G401.6 (cell line): ENCODE measurements at regions not wholly inside any gene's neighbourhood (a gene's known extent, or its start where the extent isn't known, plus 50 kb on each side); places are given as distances from the start of the nearest gene placed in this dataset.
"Not testable (repeated sequence)": the region's sequence is repeated elsewhere in the genome, so short reads cannot be mapped to it uniquely, and the experiment has no call there.

Experiments
- FAIRE-seq: peaks from 2 replicates; lab custom pipeline; 2012; peaks lifted over from hg19 to GRCh38; lab: Jason Lieb, UNC

GRCh38 chr6:130494729-130495128, 128.9 kb downstream of the TMEM200A start:
- no peak for FAIRE-seq

DNA sequence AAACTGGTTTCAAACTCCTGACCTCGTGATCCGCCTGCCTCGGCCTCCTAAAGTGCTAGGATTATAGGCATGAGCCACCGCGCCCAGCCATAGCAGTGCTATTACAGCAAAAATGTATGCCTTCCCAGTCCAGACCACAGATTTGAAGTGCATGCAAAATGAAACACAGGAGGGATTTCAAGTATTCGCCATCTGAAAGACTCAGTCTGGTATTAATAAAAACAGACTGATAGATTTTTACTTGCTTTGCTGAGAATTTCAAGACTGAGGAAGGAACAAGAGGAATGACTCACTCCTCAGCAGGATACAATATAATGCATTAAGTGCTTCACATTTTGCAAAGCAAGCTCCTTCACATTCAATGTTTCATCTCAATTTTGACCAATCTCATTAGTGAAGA, 134.9 kb downstream of the TMEM200A start:
- no peak for FAIRE-seq

GRCh38 chr6:130503146-130503545, 137.3 kb downstream of the TMEM200A start:
- FAIRE-seq, result no peak

DNA sequence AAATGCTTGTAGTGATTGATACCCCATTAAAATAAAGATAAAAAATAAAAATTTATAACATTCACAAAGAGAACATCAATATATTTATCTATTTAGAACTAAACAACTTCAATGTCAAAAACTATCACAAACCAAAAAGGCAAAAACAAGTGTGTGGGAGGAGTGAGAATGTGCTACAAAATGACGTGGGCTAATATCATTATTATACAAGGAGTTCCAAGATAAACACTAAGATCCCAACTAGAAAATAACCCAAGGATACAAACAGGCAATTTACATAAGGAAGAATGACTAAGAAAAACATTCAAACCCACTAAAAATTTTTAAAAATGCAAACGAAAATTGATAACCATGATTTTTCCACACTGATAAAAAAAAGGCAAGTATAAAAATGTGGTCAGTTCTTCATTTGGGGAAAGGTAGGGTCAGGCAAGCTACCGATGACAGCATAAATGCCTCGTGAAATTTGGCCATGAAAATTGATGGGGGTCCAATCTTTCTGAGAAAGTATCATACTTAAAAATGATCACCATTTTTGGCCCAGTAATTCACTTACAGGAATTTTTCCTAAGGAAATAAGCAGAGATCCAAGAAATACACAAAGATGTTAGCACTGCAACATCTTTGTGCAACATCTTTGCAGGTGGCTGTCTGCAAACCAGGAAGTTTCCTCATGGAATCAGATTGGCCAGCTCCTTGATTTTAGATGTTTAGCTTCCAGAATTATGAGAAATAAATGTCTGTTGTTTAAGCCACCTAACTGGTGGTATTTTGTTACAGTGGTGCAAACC, 140.2 kb downstream of the TMEM200A start:
- no peak for FAIRE-seq

GRCh38 chr6:130507005-130507665, 141.3 kb downstream of the TMEM200A start:
- not testable (repeated sequence) for FAIRE-seq

GRCh38 chr6:130507666-130508028, 141.8 kb downstream of the TMEM200A start:
- FAIRE-seq, result no peak

GRCh38 chr6:130513770-130514169, 148.0 kb downstream of the TMEM200A start:
- no peak for FAIRE-seq

GRCh38 chr6:130514712-130515111, 148.9 kb downstream of the TMEM200A start:
- no peak for FAIRE-seq

DNA sequence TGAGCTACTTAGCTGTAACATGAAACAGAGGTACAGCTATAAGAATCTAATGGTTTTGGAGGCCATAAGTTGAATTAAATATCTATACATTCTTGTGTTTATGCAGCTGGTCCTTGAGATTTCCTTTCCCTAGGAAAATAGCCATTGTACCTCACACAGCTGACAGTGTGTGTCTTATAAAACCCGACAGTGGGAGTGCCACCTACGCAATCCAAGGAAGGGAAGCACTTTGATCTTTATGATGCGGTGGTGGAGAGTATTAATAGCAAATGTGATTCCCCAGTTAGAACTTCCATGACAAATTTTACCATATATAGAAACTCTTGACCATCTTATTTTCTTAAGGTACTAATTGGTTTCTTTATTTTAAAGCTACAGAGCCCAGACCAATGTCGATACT, 149.5 kb downstream of the TMEM200A start:
- no peak for FAIRE-seq

DNA sequence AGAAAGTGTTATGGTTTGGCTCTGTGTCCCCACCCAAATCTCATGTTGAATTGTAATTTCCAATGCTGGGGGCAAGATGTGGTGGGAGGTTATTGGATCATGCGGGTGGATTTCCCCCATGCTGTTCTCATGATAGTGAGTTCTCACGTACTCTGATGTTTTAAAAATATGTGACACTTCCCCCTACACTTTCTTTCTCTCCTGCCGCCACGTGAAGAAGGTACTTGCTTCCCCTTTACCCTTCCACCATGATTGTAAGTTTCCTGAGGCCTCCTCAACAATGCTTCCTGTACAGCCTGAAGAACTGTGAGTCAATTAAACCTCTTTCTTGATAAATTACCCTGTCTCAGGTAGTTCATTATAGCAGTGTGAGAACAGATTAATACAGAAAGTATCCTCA, 150.8 kb downstream of the TMEM200A start:
- no peak for FAIRE-seq

- FAIRE-seq, result no peak
Observed at GRCh38 chr6:130517444-130517931, 151.7 kb downstream of the TMEM200A start.

DNA sequence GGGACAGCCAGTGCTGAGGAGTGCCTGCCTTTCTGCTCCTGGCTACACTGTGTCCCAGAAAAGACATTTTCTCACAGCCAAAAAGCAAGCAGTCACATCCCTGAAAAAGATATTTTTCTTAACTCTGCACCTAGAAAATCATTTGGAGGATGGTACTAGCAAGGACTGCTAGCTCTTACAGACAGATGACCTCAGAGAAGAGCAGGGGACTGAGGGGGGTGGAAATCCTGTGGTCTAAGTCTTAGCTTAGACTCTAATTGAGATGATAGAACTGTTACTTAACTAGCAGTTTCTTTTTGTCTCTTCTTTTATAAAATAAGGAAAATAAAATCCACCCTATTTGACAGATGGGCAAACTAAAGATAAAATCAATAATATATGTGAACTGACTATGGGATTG, 152.8 kb downstream of the TMEM200A start:
- no peak for FAIRE-seq

- no peak for FAIRE-seq
Observed at GRCh38 chr6:130520221-130520620, 154.4 kb downstream of the TMEM200A start.

GRCh38 chr6:130520801-130521200, 155.0 kb downstream of the TMEM200A start:
- no peak for FAIRE-seq

- FAIRE-seq, result no peak
Observed at GRCh38 chr6:130524552-130524951, 158.7 kb downstream of the TMEM200A start.

- FAIRE-seq, result no peak
Observed at GRCh38 chr6:130525408-130525807, 159.6 kb downstream of the TMEM200A start.

DNA sequence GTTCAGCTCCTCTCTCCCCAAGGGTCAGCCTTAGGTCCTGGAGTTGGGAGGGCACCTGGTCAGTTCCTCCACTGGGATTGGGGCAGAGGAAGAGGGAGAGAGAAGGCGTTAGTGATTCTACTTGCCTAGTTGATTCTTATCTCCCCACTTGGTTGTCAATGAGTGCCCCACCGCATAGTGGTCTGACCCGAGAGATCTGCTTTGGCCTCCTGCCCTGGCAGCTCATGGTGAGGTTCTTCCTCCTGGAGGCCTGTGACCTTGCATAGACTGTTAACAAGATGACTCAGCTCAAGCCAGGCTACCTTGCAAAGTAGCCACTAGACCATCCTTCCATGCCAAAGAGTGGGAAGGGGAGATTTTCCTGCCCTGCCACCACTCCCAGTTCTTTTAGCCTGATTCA, 160.6 kb downstream of the TMEM200A start:
- no peak for FAIRE-seq

DNA sequence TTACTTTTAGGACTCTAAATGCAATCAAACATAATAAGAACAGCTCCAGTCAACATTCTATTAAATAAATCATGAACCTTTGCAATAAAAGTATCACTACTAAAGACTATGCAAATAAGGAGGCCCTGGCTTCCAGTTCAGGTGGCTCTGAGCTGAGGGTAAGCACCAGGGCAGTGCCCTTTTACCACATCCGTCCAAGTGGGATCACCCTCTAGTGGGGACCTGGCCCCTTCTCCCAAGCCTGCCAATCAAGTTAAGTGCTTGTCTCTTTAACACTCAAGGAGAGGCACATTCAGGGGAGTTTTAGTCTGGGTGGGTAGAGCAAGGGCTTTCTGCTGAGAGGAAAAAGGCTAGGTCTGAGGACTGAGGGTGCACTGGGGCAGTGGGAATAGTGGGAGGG, 161.4 kb downstream of the TMEM200A start:
- no peak for FAIRE-seq

GRCh38 chr6:130529569-130530149, 163.8 kb downstream of the TMEM200A start:
- FAIRE-seq, result no peak

- no peak for FAIRE-seq
Observed at GRCh38 chr6:130534627-130535026, 168.8 kb downstream of the TMEM200A start.

DNA sequence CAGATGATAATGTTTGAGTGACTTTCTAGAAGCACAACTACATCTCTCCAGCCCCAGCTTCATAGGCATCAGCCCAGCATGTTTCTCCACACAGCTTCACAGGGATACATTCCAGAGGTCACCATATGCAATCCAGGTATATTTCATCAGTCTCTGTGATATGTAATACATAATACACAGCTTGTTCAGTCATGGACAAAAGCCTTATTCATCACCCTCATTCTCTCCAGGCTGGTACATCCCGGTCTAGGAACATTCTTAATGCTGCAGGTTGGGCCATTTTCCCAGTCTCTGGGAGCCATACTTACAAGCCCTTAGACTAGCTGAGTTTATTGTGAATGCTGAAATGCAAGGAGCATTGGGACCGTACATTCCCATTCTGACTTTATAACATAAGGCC, 169.4 kb downstream of the TMEM200A start:
- FAIRE-seq, result no peak

GRCh38 chr6:130537447-130537846, 171.6 kb downstream of the TMEM200A start:
- FAIRE-seq, result no peak

DNA sequence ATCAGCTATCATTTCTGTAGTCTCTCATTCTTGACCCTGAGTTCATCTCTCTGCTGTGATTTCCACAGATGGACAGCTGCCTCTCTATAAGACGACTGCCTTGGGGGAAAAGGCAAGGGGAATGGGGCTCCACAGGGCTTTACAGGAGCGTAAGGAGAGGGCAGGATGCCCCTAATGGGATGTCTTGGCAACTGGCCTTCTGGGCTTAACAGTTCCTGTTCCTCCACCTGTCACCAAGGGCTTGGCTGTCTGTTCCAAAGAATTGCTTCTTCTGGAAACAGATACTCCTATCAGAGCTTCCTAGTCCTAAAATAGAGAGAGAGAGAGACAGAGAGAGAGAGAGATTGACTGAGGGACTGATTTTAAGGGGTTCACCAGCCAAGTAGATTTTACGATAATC, 181.9 kb downstream of the TMEM200A start:
- no peak for FAIRE-seq
